ENCODE measurements at regions not wholly inside any gene's neighbourhood (a gene's known extent, or its start where the extent isn't known, plus 50 kb on each side); places are given as distances from the start of the nearest gene placed in this dataset.

GRCh38 chr18:71075147-71075546 lies 786.3 kb downstream of the SOCS6 start:
- TF ChIP-seq CTCF (IDR thresholded peaks at IDR 0.05): no peak
- TF ChIP-seq POLR2A (IDR thresholded peaks at IDR 0.05): no peak
